ENCODE measurements at regions not wholly inside any gene's neighbourhood (a gene's known extent, or its start where the extent isn't known, plus 50 kb on each side); places are given as distances from the start of the nearest gene placed in this dataset.

DNA sequence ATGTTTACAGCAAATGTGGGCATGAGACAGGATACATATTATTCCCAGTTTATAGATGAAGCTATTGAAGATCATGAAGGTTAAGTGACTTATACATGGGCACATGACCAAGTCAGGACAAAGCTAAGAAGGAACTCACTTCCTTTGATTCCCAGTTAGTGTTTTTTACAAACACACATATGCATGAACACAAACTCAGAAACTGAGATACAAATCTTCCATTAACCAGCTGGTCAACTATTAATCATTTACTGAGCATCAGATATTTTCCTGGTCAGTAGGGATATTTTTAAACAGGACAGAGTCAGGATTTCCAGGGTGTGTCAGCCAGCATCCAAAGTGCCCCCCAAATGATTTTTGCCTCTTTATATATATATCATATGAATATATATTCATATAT is 222.2 kb downstream of the OGFRL1 start:
- TF ChIP-seq, protein P1, sequence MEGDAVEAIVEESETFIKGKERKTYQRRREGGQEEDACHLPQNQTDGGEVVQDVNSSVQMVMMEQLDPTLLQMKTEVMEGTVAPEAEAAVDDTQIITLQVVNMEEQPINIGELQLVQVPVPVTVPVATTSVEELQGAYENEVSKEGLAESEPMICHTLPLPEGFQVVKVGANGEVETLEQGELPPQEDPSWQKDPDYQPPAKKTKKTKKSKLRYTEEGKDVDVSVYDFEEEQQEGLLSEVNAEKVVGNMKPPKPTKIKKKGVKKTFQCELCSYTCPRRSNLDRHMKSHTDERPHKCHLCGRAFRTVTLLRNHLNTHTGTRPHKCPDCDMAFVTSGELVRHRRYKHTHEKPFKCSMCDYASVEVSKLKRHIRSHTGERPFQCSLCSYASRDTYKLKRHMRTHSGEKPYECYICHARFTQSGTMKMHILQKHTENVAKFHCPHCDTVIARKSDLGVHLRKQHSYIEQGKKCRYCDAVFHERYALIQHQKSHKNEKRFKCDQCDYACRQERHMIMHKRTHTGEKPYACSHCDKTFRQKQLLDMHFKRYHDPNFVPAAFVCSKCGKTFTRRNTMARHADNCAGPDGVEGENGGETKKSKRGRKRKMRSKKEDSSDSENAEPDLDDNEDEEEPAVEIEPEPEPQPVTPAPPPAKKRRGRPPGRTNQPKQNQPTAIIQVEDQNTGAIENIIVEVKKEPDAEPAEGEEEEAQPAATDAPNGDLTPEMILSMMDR (IDR thresholded peaks at IDR 0.05) = no peak
- no peak for TF ChIP-seq POLR2A (IDR thresholded peaks at IDR 0.05)
